HG02852 (cell line): ENCODE measurements at regions not wholly inside any gene's neighbourhood (a gene's known extent, or its start where the extent isn't known, plus 50 kb on each side); places are given as distances from the start of the nearest gene placed in this dataset.

Experiments
- ATAC-seq: cut with Tn5 transposase; IDR thresholded peaks from one replicate; pipeline ENCODE4 v1.9.1; 2021; ENCODE audit warnings: mild to moderate bottlenecking, moderate library complexity; ENCODE audit not compliant: unreplicated experiment

DNA sequence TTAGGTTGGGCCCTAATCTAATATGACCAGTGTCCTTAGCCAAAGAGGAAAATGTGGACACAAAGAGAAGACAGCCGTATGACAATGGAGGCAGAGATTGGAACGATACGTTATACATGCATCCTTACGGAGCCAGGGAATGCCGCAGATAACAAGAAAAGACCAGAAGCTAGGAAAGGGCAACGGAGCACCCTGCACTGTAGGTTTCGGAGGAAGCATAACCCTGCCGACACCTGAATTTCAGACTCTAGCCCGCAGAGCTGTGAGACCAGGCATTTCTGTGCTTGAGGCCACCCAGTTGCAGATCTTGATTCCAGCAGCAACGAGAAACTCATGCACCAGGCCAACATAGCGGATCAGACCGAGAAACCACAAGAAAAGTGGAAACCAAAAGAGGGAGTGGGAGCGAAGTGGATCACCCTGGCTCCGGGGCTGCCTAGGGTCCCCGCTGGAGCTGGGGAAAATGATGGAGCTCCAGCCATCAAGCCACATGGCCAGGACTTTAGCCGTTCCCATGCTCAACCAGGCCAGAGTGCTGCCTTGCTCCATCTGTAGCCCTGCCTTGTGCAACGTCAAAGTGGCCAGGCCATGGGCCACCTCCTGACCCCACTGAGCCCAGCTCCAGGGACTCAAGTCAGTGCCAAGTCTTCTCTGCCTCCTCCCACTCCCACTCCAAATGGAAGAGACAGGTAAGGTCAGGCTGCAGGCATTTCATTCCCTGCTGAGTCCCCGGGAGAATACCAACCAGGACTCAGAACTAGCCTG lies 51.7 kb upstream of the RPL38 start:
- ATAC-seq = no peak

DNA sequence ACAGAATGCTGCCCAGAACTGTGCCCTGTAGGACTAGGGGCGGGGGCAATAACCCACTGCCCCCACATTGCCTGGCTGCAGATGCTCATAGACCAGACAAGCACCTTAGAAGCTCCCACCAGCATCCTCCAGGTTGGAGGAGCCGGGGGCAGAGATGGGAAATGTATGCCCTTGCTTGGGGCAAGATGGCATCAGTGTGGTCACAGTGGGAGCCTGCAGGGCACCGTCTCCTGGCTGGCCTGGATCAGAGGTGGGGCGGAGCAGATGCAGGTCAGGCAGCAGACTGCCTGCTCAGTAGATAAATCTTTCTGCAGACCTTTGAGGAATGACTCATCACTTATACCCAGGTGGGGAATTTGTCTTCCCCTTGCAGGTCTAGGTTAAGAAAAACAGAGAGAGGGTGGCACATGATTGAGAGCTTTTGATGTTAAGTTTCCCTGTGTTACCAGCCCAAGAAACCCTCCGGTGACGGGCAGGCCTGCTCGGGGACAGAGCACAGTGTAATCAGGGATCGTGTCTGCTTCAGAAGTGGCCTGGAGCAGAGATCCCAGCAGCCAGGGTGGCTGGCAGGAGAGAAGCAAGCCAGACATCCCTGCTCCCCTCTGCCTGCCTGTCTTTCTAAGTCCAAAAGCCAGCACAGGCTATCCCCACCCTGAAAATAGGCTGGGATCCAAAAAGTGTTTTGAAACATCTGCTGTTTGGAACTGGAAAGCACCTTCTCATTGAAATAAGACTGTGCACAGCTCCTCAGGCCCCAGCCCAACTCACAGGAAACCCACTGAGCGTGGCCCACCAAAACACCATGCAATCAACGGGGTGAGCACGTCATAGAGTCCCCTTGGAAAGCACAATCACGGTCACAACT lies 50.7 kb upstream of the RPL38 start:
- no peak for ATAC-seq

DNA sequence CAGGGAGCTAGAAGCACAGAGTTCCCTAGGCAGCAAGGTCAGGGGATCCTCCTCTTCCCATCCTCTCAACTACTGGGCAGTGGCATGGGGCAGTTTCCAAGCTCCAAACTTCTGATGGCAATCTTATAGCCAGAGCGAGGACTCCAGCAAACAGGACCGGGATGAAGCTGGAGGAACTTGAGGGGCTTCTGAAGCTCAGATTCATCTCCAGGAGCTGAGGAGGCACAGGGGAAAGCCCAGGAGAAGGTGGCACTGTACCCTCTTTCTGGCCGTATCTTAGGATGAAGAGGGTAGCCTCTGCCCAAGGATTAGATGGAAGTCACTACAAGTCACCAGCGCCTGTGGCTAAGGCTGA lies 50.0 kb upstream of the RPL38 start:
- ATAC-seq = no peak
